ENCODE measurements at regions not wholly inside any gene's neighbourhood (a gene's known extent, or its start where the extent isn't known, plus 50 kb on each side); places are given as distances from the start of the nearest gene placed in this dataset.

GRCh38 chr10:20962165-20962564 is 65.1 kb upstream of the NEBL start:
- DNase-seq (ENCODE audit: low spot score) = no peak
- in situ Hi-C loops (cut with HindIII; ENCODE audit: low sequenced_read_pairs) = no loop called here

- in situ Hi-C loops (cut with HindIII; ENCODE audit: low sequenced_read_pairs) = no loop called here
Measured at GRCh38 chr10:20959242-20959641, 62.1 kb upstream of the NEBL start.

GRCh38 chr10:20958764-20959163 is 61.7 kb upstream of the NEBL start:
- in situ Hi-C loops (cut with HindIII; ENCODE audit: low sequenced_read_pairs) = no loop called here
- DNase-seq (ENCODE audit: low spot score) = no peak

More at GRCh38 chr10:20959242-20959641, 62.1 kb upstream of the NEBL start:
- DNase-seq (ENCODE audit: low spot score) = no peak

GRCh38 chr10:20958225-20958624 is 61.1 kb upstream of the NEBL start:
- DNase-seq (ENCODE audit: low spot score) = peak; percentile 36
- in situ Hi-C loops (cut with HindIII; ENCODE audit: low sequenced_read_pairs) = no loop called here

GRCh38 chr10:20957744-20958143 is 60.6 kb upstream of the NEBL start:
- no peak for DNase-seq (ENCODE audit: low spot score)
- in situ Hi-C loops (cut with HindIII; ENCODE audit: low sequenced_read_pairs) = no loop called here

GRCh38 chr10:20956843-20957242 is 59.7 kb upstream of the NEBL start:
- peak; percentile 71 for DNase-seq (ENCODE audit: low spot score)
- in situ Hi-C loops (cut with HindIII; ENCODE audit: low sequenced_read_pairs) = no loop called here

GRCh38 chr10:20955355-20955893 is 58.3 kb upstream of the NEBL start:
- no peak for DNase-seq (ENCODE audit: low spot score)
- in situ Hi-C loops (cut with HindIII; ENCODE audit: low sequenced_read_pairs) = no loop called here

GRCh38 chr10:20954519-20954918 is 57.4 kb upstream of the NEBL start:
- in situ Hi-C loops (cut with HindIII; ENCODE audit: low sequenced_read_pairs) = no loop called here
- DNase-seq (ENCODE audit: low spot score) = no peak

- in situ Hi-C loops (cut with HindIII; ENCODE audit: low sequenced_read_pairs) = no loop called here
- DNase-seq (ENCODE audit: low spot score) = no peak
Measured at GRCh38 chr10:20953120-20953519, 56.0 kb upstream of the NEBL start.

GRCh38 chr10:20949967-20950366 is 52.9 kb upstream of the NEBL start:
- no peak for DNase-seq (ENCODE audit: low spot score)
- in situ Hi-C loops (cut with HindIII; ENCODE audit: low sequenced_read_pairs) = no loop called here

GRCh38 chr10:20948686-20949327 is 51.7 kb upstream of the NEBL start:
- in situ Hi-C loops (cut with HindIII; ENCODE audit: low sequenced_read_pairs) = no loop called here

More at GRCh38 chr10:20948686-20949327, 51.7 kb upstream of the NEBL start:
- peak; percentile 38 for DNase-seq (ENCODE audit: low spot score)
